T-cell (primary cell): ENCODE measurements at regions not wholly inside any gene's neighbourhood (a gene's known extent, or its start where the extent isn't known, plus 50 kb on each side); places are given as distances from the start of the nearest gene placed in this dataset.

Experiments used
- ATAC-seq, 4 experiments: fragments of 200-7000 bp in 3 of 4; fragments of 150-1000 bp in 1 of 4; cut with Tn5 transposase; replicated peaks in 1 of 4; 1 replicate in 3 of 4; 2 replicates in 1 of 4; pipeline ENCODE4 v1.10.0; 2021; ENCODE audit warnings: moderate library complexity in 3 of 4, mild to moderate bottlenecking in 2 of 4, moderate number of reproducible peaks in 1 of 4
- CTCF ChIA-PET, 2 donors: fragments of 300-600 bp; sonication (Branson Sonifier 250); formaldehyde crosslinking; loops; one replicate each; lab custom pipeline; 2022; ENCODE audit warnings: antibody characterized with exemption in 2 of 2; lab: Charles Lee
- POLR2A ChIA-PET, 2 donors: fragments of 300-600 bp; sonication (Branson Sonifier 250); formaldehyde crosslinking; loops; one replicate each; lab custom pipeline; 2022; ENCODE audit warnings: antibody characterized with exemption in 2 of 2; lab: Charles Lee
- DNase-seq, 35 experiments: peaks; one replicate each; pipeline versions ENCODE4 v3.0.0 to v3.0.0-alpha.2; 2013 to 2023
- H3K27ac ChIP-seq: one replicate; pipeline ENCODE4 v1.5.1; 2013; ENCODE audit warnings: low read length
- H3K27me3 ChIP-seq, 2 experiments: replicated peaks in 1 of 2; 1 replicate in 1 of 2; 2 replicates in 1 of 2; pipeline versions ENCODE4 v1.6.1 to v1.7.0; 2013; ENCODE audit warnings: low read length in 1 of 2, mixed read lengths in 1 of 2; ENCODE audit not compliant: control insufficient read depth in 2 of 2, insufficient read depth in 2 of 2; ENCODE audit errors: extremely low read depth in 1 of 2
- H3K36me3 ChIP-seq, 2 donors: 1 replicate in 1 of 2; 2 replicates in 1 of 2; pipeline versions ENCODE4 v1.6.1 to v1.7.0; 2013; ENCODE audit warnings: low read length in 1 of 2; ENCODE audit not compliant: control insufficient read depth in 2 of 2, insufficient read depth in 1 of 2; ENCODE audit errors: extremely low read depth in 1 of 2
- H3K4me1 ChIP-seq, 2 experiments: 1 replicate in 1 of 2; 2 replicates in 1 of 2; pipeline versions ENCODE4 v1.6.1 to v1.7.0; 2013; ENCODE audit warnings: low read length in 2 of 2, mixed read lengths in 1 of 2; ENCODE audit not compliant: insufficient read depth in 2 of 2, control insufficient read depth in 1 of 2; ENCODE audit errors: extremely low read depth in 1 of 2
- H3K4me3 ChIP-seq, 2 donors: 1 replicate in 1 of 2; 2 replicates in 1 of 2; pipeline versions ENCODE4 v1.5.1 to v1.7.0; 2013; ENCODE audit warnings: mild to moderate bottlenecking in 2 of 2, low read length in 1 of 2, moderate library complexity in 1 of 2; ENCODE audit not compliant: control insufficient read depth in 1 of 2; ENCODE audit errors: extremely low read depth in 1 of 2
- H3K9me3 ChIP-seq: 2 replicates; pipeline ENCODE4 v1.7.0; 2013
- H3K27ac Mint-ChIP-seq, 2 donors: one replicate each; pipeline ENCODE4 v1.8.0; 2020 to 2021; ENCODE audit warnings: mild to moderate bottlenecking in 2 of 2, mixed read lengths in 2 of 2
- H3K27me3 Mint-ChIP-seq, 2 donors: one replicate each; pipeline ENCODE4 v1.8.0; 2021 to 2022; ENCODE audit warnings: mixed read lengths in 2 of 2
- H3K36me3 Mint-ChIP-seq: one replicate; pipeline ENCODE4 v1.8.0; 2021; ENCODE audit warnings: mixed read lengths
- H3K4me1 Mint-ChIP-seq, 3 donors: one replicate each; pipeline ENCODE4 v1.8.0; 2020 to 2022; ENCODE audit warnings: mixed read lengths in 3 of 3, mild to moderate bottlenecking in 1 of 3
- H3K4me3 Mint-ChIP-seq, 3 donors: one replicate each; pipeline ENCODE4 v1.8.0; 2020 to 2022; ENCODE audit warnings: mild to moderate bottlenecking in 3 of 3, mixed read lengths in 3 of 3, moderate library complexity in 3 of 3
- H3K9me3 Mint-ChIP-seq, 3 donors: one replicate each; pipeline ENCODE4 v1.8.0; 2020 to 2022; ENCODE audit warnings: mixed read lengths in 3 of 3
- WGBS: methylation state at CpG from one replicate; pipeline ENCODE4 v1.1.5; 2013; ENCODE audit warnings: missing lambda C conversion rate; ENCODE audit not compliant: insufficient coverage; 5-methylcytosine and 5-hydroxymethylcytosine counted together

- H3K4me3 ChIP-seq = no peak overlapping the region
- Mint-ChIP-seq H3K36me3 (no peaks in the 10 kb centered on the region), H3K27me3 (peaks cover 13% of the 10 kb centered on the region in 2 donors), H3K27ac (no peak overlapping the region), H3K4me1 (peaks cover 0 to 3% (median 0%) of the 10 kb centered on the region in 3 donors), H3K4me3 (no peak overlapping the region), H3K9me3 (no peaks in the 10 kb centered on the region)
- H3K36me3 ChIP-seq = no peaks in the 10 kb centered on the region
- no peaks in the 10 kb centered on the region for H3K9me3 ChIP-seq
- POLR2A ChIA-PET = no interaction called here
- ATAC-seq (no peak), DNase-seq (no peak)
- peaks cover 0 to 4% of the 10 kb centered on the region in 2 experiments for H3K4me1 ChIP-seq
- 81% methylated on average over 2 of the region's 7 CpGs for WGBS
- CTCF ChIA-PET = no interaction called here
- H3K27me3 ChIP-seq = peaks cover 0 to 8% of the 10 kb centered on the region in 2 experiments
- H3K27ac ChIP-seq = no peak overlapping the region
Observed at GRCh38 chr10:2401459-2401858, 664.1 kb upstream of the ADARB2 start.

- DNase-seq = no peak
- Histone ChIP-seq H3K27me3 (peaks cover 0 to 6% of the 10 kb centered on the region in 2 experiments), H3K36me3 (no peaks in the 10 kb centered on the region), H3K27ac (no peak overlapping the region), H3K9me3 (no peaks in the 10 kb centered on the region), H3K4me1 (peaks cover 0 to 4% of the 10 kb centered on the region in 2 experiments), H3K4me3 (no peak overlapping the region)
- no peaks in the 10 kb centered on the region for H3K9me3 Mint-ChIP-seq
- H3K27me3 Mint-ChIP-seq = peaks cover 6 to 9% of the 10 kb centered on the region in 2 donors
- peaks cover 0 to 3% (median 0%) of the 10 kb centered on the region in 3 donors for H3K4me1 Mint-ChIP-seq
- CTCF ChIA-PET = no interaction called here
- ATAC-seq = no peak
- POLR2A ChIA-PET = no interaction called here
- H3K4me3 Mint-ChIP-seq = no peak overlapping the region
- no peak overlapping the region for H3K27ac Mint-ChIP-seq
- 58% methylated on average over 4 of the region's 4 CpGs for WGBS
- H3K36me3 Mint-ChIP-seq = no peaks in the 10 kb centered on the region
Observed at GRCh38 chr10:2399482-2399881, 662.2 kb upstream of the ADARB2 start.

GRCh38 chr10:2392145-2392812 is 655.0 kb upstream of the ADARB2 start:
- Mint-ChIP-seq H3K4me3 (no peak overlapping the region), H3K27ac (no peak overlapping the region), H3K27me3 (peaks cover 2 to 5% of the 10 kb centered on the region in 2 donors), H3K4me1 (no peaks in the 10 kb centered on the region), H3K36me3 (no peaks in the 10 kb centered on the region), H3K9me3 (peaks cover 0 to 3% (median 0%) of the 10 kb centered on the region in 3 donors)
- ChIA-PET CTCF (no interaction called here), POLR2A (interaction anchor here in 1 of 2 donors (0.6 kb wide), 1 partner anchor 131 kb away, joined by 3 read pairs; no protein-coding TSS in a partner anchor)
- H3K4me3 ChIP-seq = no peak overlapping the region
- no peak for ATAC-seq
- no peaks in the 10 kb centered on the region for H3K4me1 ChIP-seq
- H3K27ac ChIP-seq = no peak overlapping the region
- no peak for DNase-seq
- no peaks in the 10 kb centered on the region for H3K9me3 ChIP-seq
- 77% methylated on average over 4 of the region's 6 CpGs for WGBS
- H3K36me3 ChIP-seq = no peaks in the 10 kb centered on the region
- H3K27me3 ChIP-seq = no peaks in the 10 kb centered on the region

GRCh38 chr10:2387672-2388071 is 650.3 kb upstream of the ADARB2 start:
- no peaks in the 10 kb centered on the region for H3K27me3 ChIP-seq
- no peak for DNase-seq
- Mint-ChIP-seq H3K4me3 (no peak overlapping the region), H3K36me3 (no peaks in the 10 kb centered on the region), H3K27me3 (peaks cover 0 to 2% of the 10 kb centered on the region in 2 donors), H3K9me3 (peaks cover 0 to 7% (median 4%) of the 10 kb centered on the region in 3 donors), H3K27ac (no peak overlapping the region), H3K4me1 (no peaks in the 10 kb centered on the region)
- no peak overlapping the region for H3K27ac ChIP-seq
- ChIA-PET CTCF (no interaction called here), POLR2A (no interaction called here)
- H3K36me3 ChIP-seq = no peaks in the 10 kb centered on the region
- ATAC-seq = no peak
- no peaks in the 10 kb centered on the region for H3K9me3 ChIP-seq
- no peak overlapping the region for H3K4me3 ChIP-seq
- WGBS = no CpG with 5 or more reads among the region's 3 CpGs
- no peaks in the 10 kb centered on the region for H3K4me1 ChIP-seq

- Histone ChIP-seq H3K36me3 (no peaks in the 10 kb centered on the region), H3K9me3 (no peaks in the 10 kb centered on the region), H3K27ac (no peak overlapping the region), H3K27me3 (no peaks in the 10 kb centered on the region), H3K4me1 (no peaks in the 10 kb centered on the region), H3K4me3 (no peak overlapping the region)
- Mint-ChIP-seq H3K36me3 (no peaks in the 10 kb centered on the region), H3K9me3 (peaks cover 0 to 7% (median 4%) of the 10 kb centered on the region in 3 donors), H3K4me3 (no peak overlapping the region), H3K4me1 (no peaks in the 10 kb centered on the region), H3K27me3 (peaks cover 0 to 4% of the 10 kb centered on the region in 2 donors), H3K27ac (no peak overlapping the region)
- 80% methylated on average over 1 of the region's 8 CpGs for WGBS
- no peak for ATAC-seq
- DNase-seq = no peak
- ChIA-PET CTCF (no interaction called here), POLR2A (no interaction called here)
Observed at GRCh38 chr10:2387261-2387660, 649.9 kb upstream of the ADARB2 start.

- Histone ChIP-seq H3K27me3 (no peaks in the 10 kb centered on the region), H3K27ac (no peak overlapping the region), H3K4me3 (no peak overlapping the region), H3K9me3 (no peaks in the 10 kb centered on the region), H3K4me1 (no peaks in the 10 kb centered on the region), H3K36me3 (no peaks in the 10 kb centered on the region)
- WGBS = 100% methylated on average over 1 of the region's 8 CpGs
- ATAC-seq = no peak
- ChIA-PET POLR2A (no interaction called here), CTCF (no interaction called here)
- DNase-seq = no peak
- peaks cover 4 to 5% of the 10 kb centered on the region in 2 donors for H3K27me3 Mint-ChIP-seq
- H3K4me1 Mint-ChIP-seq = no peaks in the 10 kb centered on the region
- H3K9me3 Mint-ChIP-seq = peaks cover 0 to 11% (median 4%) of the 10 kb centered on the region in 3 donors
- H3K36me3 Mint-ChIP-seq = no peaks in the 10 kb centered on the region
- H3K27ac Mint-ChIP-seq = no peak overlapping the region
- no peak overlapping the region for H3K4me3 Mint-ChIP-seq
Observed at GRCh38 chr10:2380218-2380617, 642.9 kb upstream of the ADARB2 start.
